HCT116 (cell line): ENCODE measurements at regions not wholly inside any gene's neighbourhood (a gene's known extent, or its start where the extent isn't known, plus 50 kb on each side); places are given as distances from the start of the nearest gene placed in this dataset.

Source experiments
- ATAC-seq: fragments of 200-7000 bp; cut with Tn5 transposase; 2 replicates; pipeline ENCODE4 v1.9.1; 2020; ENCODE audit warnings: mild to moderate bottlenecking, moderate library complexity
- BruUV-seq: library from RNA; stranded (reverse); fragments of 400-500 nt; replicated peaks from 2 replicates; lab custom pipeline; 2021; lab: Mats Ljungman, UMichigan
- CTCF ChIA-PET: fragments of 300-600 bp; sonication (Branson Sonifier 250); formaldehyde crosslinking; loops from one replicate; lab custom pipeline; 2021; ENCODE audit warnings: antibody characterized with exemption; lab: Charles Lee
- POLR2A ChIA-PET: fragments of 300-600, 350-600 bp; sonication (Branson Sonifier 250); formaldehyde crosslinking; loops from one replicate; lab custom pipeline; 2021; ENCODE audit warnings: antibody characterized with exemption; lab: Charles Lee
- RAD21 ChIA-PET, 2 experiments: fragments of 300-600 bp; sonication (Branson Sonifier 250); formaldehyde crosslinking; loops; one replicate each; lab custom pipeline; 2023; ENCODE audit warnings: low total read pairs in 2 of 2; ENCODE audit not compliant: uncharacterized antibody in 2 of 2, unreplicated experiment in 2 of 2, low non-redundant PET in 1 of 2; lab: Charles Lee
- DNase-seq: peaks from one replicate; pipeline ENCODE4 v3.0.0-alpha.2; 2010; ENCODE audit warnings: low read depth, low spot score
- H2AFZ ChIP-seq: fragments of 200-600 bp; shearing (Covaris generic), sonication (generic); 2 replicates; pipeline ENCODE4 v1.6.1; 2017; ENCODE audit warnings: low read depth, mixed run types, mixed read lengths, antibody characterized with exemption, low read length; ENCODE audit not compliant: poor library complexity, severe bottlenecking
- H3K27ac ChIP-seq: 2 replicates; pipeline ENCODE4 v1.5.1; 2012; ENCODE audit warnings: low read depth, low read length
- H3K27me3 ChIP-seq: fragments of 200-600 bp; sonication (generic); 2 replicates; pipeline ENCODE4 v1.6.1; 2016; ENCODE audit warnings: mixed run types, low read length, mixed read lengths; ENCODE audit not compliant: insufficient read depth
- H3K36me3 ChIP-seq, 2 experiments: fragments of 200-500 bp in 1 of 2; fragments of 200-600 bp in 1 of 2; sonication (Bioruptor generic) in 1 of 2; sonication (generic) in 1 of 2; 2 replicates each; pipeline versions ENCODE4 v1.5.1 to v1.6.1; 2014 to 2016; ENCODE audit warnings: low read length in 2 of 2, inconsistent platforms in 1 of 2, mixed read lengths in 1 of 2, mixed run types in 1 of 2; ENCODE audit not compliant: insufficient read depth in 2 of 2, control insufficient read depth in 1 of 2
- H3K4me1 ChIP-seq, 2 experiments: fragments of 200-600 bp in 1 of 2; sonication (generic) in 1 of 2; 2 replicates each; pipeline versions ENCODE4 v1.5.1 to v1.6.1; 2012 to 2017; ENCODE audit warnings: low read length in 2 of 2, inconsistent platforms in 1 of 2, mild to moderate bottlenecking in 1 of 2, mixed read lengths in 1 of 2, mixed run types in 1 of 2, moderate library complexity in 1 of 2; ENCODE audit not compliant: insufficient read depth in 2 of 2, control insufficient read depth in 1 of 2
- H3K4me2 ChIP-seq: fragments of 200-600 bp; sonication (generic); 2 replicates; pipeline ENCODE4 v1.6.1; 2017; ENCODE audit warnings: mixed run types, low read length, mixed read lengths
- H3K4me3 ChIP-seq, 2 experiments: fragments of 200-600 bp in 1 of 2; sonication (generic) in 1 of 2; replicated peaks in 1 of 2; 2 replicates each; pipeline ENCODE4 v1.5.1; 2011 to 2016; ENCODE audit warnings: low read length in 2 of 2, control low read depth in 1 of 2, low read depth in 1 of 2, mild to moderate bottlenecking in 1 of 2, mixed read lengths in 1 of 2, mixed run types in 1 of 2
- H3K79me2 ChIP-seq: fragments of 200-600 bp; sonication (generic); 2 replicates; pipeline ENCODE4 v1.6.1; 2017; ENCODE audit warnings: mild to moderate bottlenecking, mixed run types, low read length, moderate library complexity, mixed read lengths; ENCODE audit not compliant: insufficient read depth
- H3K9ac ChIP-seq: fragments of 200-600 bp; sonication (generic); 2 replicates; pipeline ENCODE4 v1.6.1; 2016; ENCODE audit warnings: low read length, mixed read lengths
- H3K9me2 ChIP-seq: fragments of 200-600 bp; sonication (generic), shearing (Covaris generic); 2 replicates; pipeline ENCODE4 v1.6.1; 2017; ENCODE audit warnings: mixed run types, mild to moderate bottlenecking, moderate library complexity; ENCODE audit not compliant: insufficient read depth
- H3K9me3 ChIP-seq, 2 experiments: fragments of 200-500 bp in 1 of 2; fragments of 200-600 bp in 1 of 2; sonication (Bioruptor generic) in 1 of 2; sonication (generic) in 1 of 2; 2 replicates each; pipeline ENCODE4 v1.6.1; 2014 to 2017; ENCODE audit warnings: low read length in 2 of 2, mixed read lengths in 2 of 2, inconsistent platforms in 1 of 2, low read depth in 1 of 2, mild to moderate bottlenecking in 1 of 2, mixed run types in 1 of 2, moderate library complexity in 1 of 2; ENCODE audit not compliant: control insufficient read depth in 1 of 2, insufficient read depth in 1 of 2
- H4K20me1 ChIP-seq: fragments of 200-600 bp; sonication (generic), shearing (Covaris generic); 2 replicates; pipeline ENCODE4 v1.6.1; 2017; ENCODE audit warnings: mixed run types, mild to moderate bottlenecking, moderate library complexity; ENCODE audit not compliant: insufficient read depth
- CBX3 ChIP-seq: IDR thresholded peaks from 2 replicates; pipeline ENCODE4 v1.6.1; 2012; ENCODE audit warnings: low read depth
- CEBPB ChIP-seq: IDR thresholded peaks from 2 replicates; pipeline ENCODE4 v1.6.1; 2012; ENCODE audit warnings: low read depth
- EGR1 ChIP-seq: IDR thresholded peaks from 2 replicates; pipeline ENCODE4 v1.6.1; 2012; ENCODE audit warnings: low read depth
- ELF1 ChIP-seq: IDR thresholded peaks from 2 replicates; pipeline ENCODE4 v1.6.1; 2012; ENCODE audit warnings: low read depth, borderline replicate concordance
- EZH2phosphoT487 ChIP-seq: fragments of 200-600 bp; IDR thresholded peaks from 2 replicates; pipeline ENCODE4 v1.6.1; 2018; ENCODE audit warnings: antibody characterized with exemption, borderline replicate concordance
- FOSL1 ChIP-seq: IDR thresholded peaks from 2 replicates; pipeline ENCODE4 v1.6.1; 2012; ENCODE audit warnings: low read depth
- POLR2A ChIP-seq: IDR thresholded peaks from 2 replicates; pipeline ENCODE4 v1.7.0; 2011; ENCODE audit warnings: borderline replicate concordance; ENCODE audit not compliant: insufficient read depth, insufficient read length; ENCODE audit errors: extremely low read depth
- RAD21 ChIP-seq: IDR thresholded peaks from 2 replicates; pipeline ENCODE4 v1.6.1; 2012; ENCODE audit warnings: low read depth, mild to moderate bottlenecking
- SIN3A ChIP-seq: IDR thresholded peaks from 2 replicates; pipeline ENCODE4 v1.6.1; 2012; ENCODE audit warnings: low read depth
- SP1 ChIP-seq: IDR thresholded peaks from 2 replicates; pipeline ENCODE4 v1.6.1; 2012; ENCODE audit warnings: low read depth
- TCF7L2 ChIP-seq: IDR thresholded peaks from 2 replicates; pipeline ENCODE4 v1.7.0; 2011; ENCODE audit warnings: borderline replicate concordance, inconsistent platforms; ENCODE audit not compliant: insufficient read depth, insufficient read length; ENCODE audit errors: extremely low read depth
- YY1 ChIP-seq: IDR thresholded peaks from 2 replicates; pipeline ENCODE4 v1.6.1; 2011; ENCODE audit warnings: low read length, low read depth, moderate library complexity, mild to moderate bottlenecking; ENCODE audit not compliant: insufficient replicate concordance; ENCODE audit errors: extremely low read depth
- ZFX ChIP-seq: fragments of 450-650 bp; IDR thresholded peaks from 2 replicates; pipeline ENCODE4 v1.6.1; 2017
- intact Hi-C: fragments of 100-400 bp; cut with micrococcal nuclease; formaldehyde crosslinking; loops from 2 replicates; pipeline ENCODE4 v1.10.0; 2022
- TF ChIP-seq, protein P1 (sequence below), 3 experiments: fragments of 200-600 bp in 1 of 3; sonication (generic) in 1 of 3; IDR thresholded peaks in 2 of 3; conservative IDR thresholded peaks in 1 of 3; 2 replicates each; pipeline ENCODE4 v1.5.1; 2012 to 2017; ENCODE audit warnings: low read depth in 2 of 3, low read length in 2 of 3, antibody characterized with exemption in 1 of 3, borderline replicate concordance in 1 of 3, control low read depth in 1 of 3, mild to moderate bottlenecking in 1 of 3, mixed read lengths in 1 of 3, mixed run types in 1 of 3, moderate library complexity in 1 of 3; ENCODE audit not compliant: insufficient read depth in 1 of 3

DNA sequence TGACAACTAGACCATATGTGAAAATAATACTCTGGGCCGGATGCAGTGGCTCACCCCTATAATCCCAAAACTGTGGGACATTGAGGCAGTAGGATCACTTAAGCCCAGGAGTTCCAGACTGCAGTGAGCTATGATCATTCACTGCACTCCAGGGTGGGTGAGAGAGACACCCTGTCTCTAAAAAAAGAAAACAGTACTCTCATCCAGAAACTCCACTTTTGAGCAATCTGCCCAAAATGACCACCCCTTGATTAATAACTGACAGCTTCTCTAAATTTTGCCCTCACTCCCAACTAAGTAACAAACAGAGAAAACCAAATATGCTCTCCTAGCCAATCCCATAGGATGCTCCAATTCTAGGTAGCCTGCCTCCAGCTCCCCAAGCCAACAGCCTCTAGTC is 62.5 kb upstream of the AKR1E2 start:
- TF ChIP-seq SIN3A = no peak
- no peak for TF ChIP-seq CEBPB
- TF ChIP-seq CBX3 = no peak
- no peak for TF ChIP-seq EZH2phosphoT487
- TF ChIP-seq FOSL1 = no peak
- TF ChIP-seq TCF7L2 = no peak
- no peak for TF ChIP-seq ELF1
- no peak for TF ChIP-seq ZFX
- no TSS peak for BruUV-seq
- ChIA-PET POLR2A (interaction anchor here (0.8 to 1.0 kb wide), 2 partner anchors 38 to 1566 kb away, joined by 3 read pairs; no protein-coding TSS in a partner anchor), RAD21 (no interaction called here), CTCF (interaction anchor here (0.9 kb wide), 1 partner anchor 107 kb away, joined by 4 read pairs; no protein-coding TSS in a partner anchor)
- intact Hi-C loops = no loop called here
- Histone ChIP-seq H3K9me2 (no peaks in the 10 kb centered on the region), H3K4me3 (no peak overlapping the region), H3K9me3 (no peaks in the 10 kb centered on the region), H4K20me1 (no peaks in the 10 kb centered on the region), H3K9ac (no peak overlapping the region), H3K36me3 (no peaks in the 10 kb centered on the region), H2AFZ (peak overlapping the region; percentile 2), H3K27ac (no peak overlapping the region), H3K79me2 (no peaks in the 10 kb centered on the region), H3K4me1 (peaks cover 0 to 41% of the 10 kb centered on the region in 2 experiments; a peak in 2 of 4 replicates), H3K27me3 (no peaks in the 10 kb centered on the region), H3K4me2 (0 out of 2 replicates have a peak overlapping the region, but pooled peaks have one; percentile 1)
- no peak for DNase-seq
- no peak for ATAC-seq

- H3K27me3 ChIP-seq = no peaks in the 10 kb centered on the region
- no peak overlapping the region for H3K27ac ChIP-seq
- BruUV-seq = no TSS peak
- TF ChIP-seq RAD21 (no peak), TCF7L2 (no peak), YY1 (no peak), FOSL1 (no peak), SP1 (no peak), ZFX (no peak), SIN3A (no peak), POLR2A (no peak), CBX3 (no peak), EGR1 (no peak)
- TF ChIP-seq, protein P1, sequence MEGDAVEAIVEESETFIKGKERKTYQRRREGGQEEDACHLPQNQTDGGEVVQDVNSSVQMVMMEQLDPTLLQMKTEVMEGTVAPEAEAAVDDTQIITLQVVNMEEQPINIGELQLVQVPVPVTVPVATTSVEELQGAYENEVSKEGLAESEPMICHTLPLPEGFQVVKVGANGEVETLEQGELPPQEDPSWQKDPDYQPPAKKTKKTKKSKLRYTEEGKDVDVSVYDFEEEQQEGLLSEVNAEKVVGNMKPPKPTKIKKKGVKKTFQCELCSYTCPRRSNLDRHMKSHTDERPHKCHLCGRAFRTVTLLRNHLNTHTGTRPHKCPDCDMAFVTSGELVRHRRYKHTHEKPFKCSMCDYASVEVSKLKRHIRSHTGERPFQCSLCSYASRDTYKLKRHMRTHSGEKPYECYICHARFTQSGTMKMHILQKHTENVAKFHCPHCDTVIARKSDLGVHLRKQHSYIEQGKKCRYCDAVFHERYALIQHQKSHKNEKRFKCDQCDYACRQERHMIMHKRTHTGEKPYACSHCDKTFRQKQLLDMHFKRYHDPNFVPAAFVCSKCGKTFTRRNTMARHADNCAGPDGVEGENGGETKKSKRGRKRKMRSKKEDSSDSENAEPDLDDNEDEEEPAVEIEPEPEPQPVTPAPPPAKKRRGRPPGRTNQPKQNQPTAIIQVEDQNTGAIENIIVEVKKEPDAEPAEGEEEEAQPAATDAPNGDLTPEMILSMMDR (IDR thresholded peaks at IDR 0.05 in 2 of 3, conservative IDR thresholded peaks at IDR 0.05 in 1 of 3; ENCODE audit: borderline replicate concordance in 1 of 3, insufficient read depth in 1 of 3, low read depth in 2 of 3, low read length in 2 of 3) = no peak
- ChIA-PET CTCF (no interaction called here), POLR2A (no interaction called here), RAD21 (no interaction called here)
- no peaks in the 10 kb centered on the region for H3K79me2 ChIP-seq
- no peak overlapping the region for H2AFZ ChIP-seq
- H3K9me2 ChIP-seq = no peaks in the 10 kb centered on the region
- H3K9ac ChIP-seq = no peak overlapping the region
- H3K36me3 ChIP-seq = no peaks in the 10 kb centered on the region
- DNase-seq (no peak), ATAC-seq (no peak)
- intact Hi-C loops = no loop called here
- H3K4me3 ChIP-seq = no peak overlapping the region
- H3K9me3 ChIP-seq = no peaks in the 10 kb centered on the region
- peaks cover 0 to under 1% of the 10 kb centered on the region in 2 experiments; a peak in 1 of 4 replicates for H3K4me1 ChIP-seq
- no peak overlapping the region for H3K4me2 ChIP-seq
- no peaks in the 10 kb centered on the region for H4K20me1 ChIP-seq
Observed at GRCh38 chr10:4758256-4758655, 67.8 kb upstream of the AKR1E2 start.
